ENCODE measurements at regions not wholly inside any gene's neighbourhood (a gene's known extent, or its start where the extent isn't known, plus 50 kb on each side); places are given as distances from the start of the nearest gene placed in this dataset.

DNA sequence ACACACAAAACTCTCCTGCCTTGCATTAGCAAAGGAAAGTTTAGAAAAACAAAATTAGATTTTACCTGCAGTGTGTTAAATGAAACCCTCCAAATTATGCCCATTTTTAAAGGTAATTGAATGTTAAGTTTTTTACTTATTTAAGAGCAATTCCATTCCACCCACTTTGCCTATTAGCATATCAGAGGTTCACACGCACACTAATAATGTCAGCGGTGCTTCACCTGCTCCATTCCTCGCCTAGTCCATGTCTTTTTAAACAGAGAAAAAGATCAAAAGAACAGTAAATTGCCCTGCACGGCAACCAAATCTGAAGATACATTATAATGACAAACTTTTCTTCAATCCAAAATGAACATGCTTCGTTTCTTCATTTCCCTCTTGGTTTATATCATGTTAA, 97.3 kb upstream of the LRRN1 start:
- Histone ChIP-seq H3K27me3 (replicated peaks in 1 of 4; ENCODE audit: control extremely low read depth in 1 of 4, control insufficient read depth in 3 of 4, insufficient read depth in 4 of 4, low read length in 3 of 4) (peaks cover 0 to 3% (median 0%) of the 10 kb centered on the region in 4 experiments), H3K9me3 (ENCODE audit: control extremely low read depth in 1 of 3, control insufficient read depth in 2 of 3, insufficient read depth in 1 of 3, low read length in 2 of 3) (no peaks in the 10 kb centered on the region), H3K36me3 (replicated peaks in 1 of 2; ENCODE audit: control extremely low read depth in 1 of 2, control insufficient read depth in 1 of 2, extremely low read depth in 1 of 2, insufficient read depth in 2 of 2, low read length in 1 of 2) (no peaks in the 10 kb centered on the region), H3K79me2 (ENCODE audit: control insufficient read depth, insufficient read depth, low read length) (no peaks in the 10 kb centered on the region), H3K27ac (ENCODE audit: low read length in 2 of 2) (no peak overlapping the region), H3K9ac (ENCODE audit: low read length) (no peak overlapping the region), H3K4me2 (replicated peaks; ENCODE audit: low read depth, low read length, poor library complexity, severe bottlenecking) (no peak overlapping the region), H2AFZ (ENCODE audit: insufficient read depth, low read depth, low read length, poor library complexity, severe bottlenecking) (no peak overlapping the region), H3K4me3 (ENCODE audit: control extremely low read depth in 1 of 5, extremely low read depth in 1 of 5, insufficient read depth in 1 of 5, low read depth in 2 of 5, low read length in 4 of 5) (no peak overlapping the region), H4K20me1 (ENCODE audit: control insufficient read depth, insufficient read depth, low read length, poor library complexity, severe bottlenecking) (no peaks in the 10 kb centered on the region), H3K4me1 (ENCODE audit: control insufficient read depth in 2 of 2, insufficient read depth in 2 of 2, low read length in 2 of 2) (no peaks in the 10 kb centered on the region)
- WGBS (ENCODE audit: insufficient coverage): 96% methylated on average over 3 of the region's 5 CpGs
- Mint-ChIP-seq H3K4me1 (no peaks in the 10 kb centered on the region), H3K27ac (no peak overlapping the region), H3K9me3 (ENCODE audit: insufficient read depth) (no peaks in the 10 kb centered on the region), H3K27me3 (no peaks in the 10 kb centered on the region), H3K4me3 (no peak overlapping the region)
- intact Hi-C loops (cut with micrococcal nuclease): no loop called here
- DNase-seq (no peak), ATAC-seq (ENCODE audit: low read depth) (no peak)
- ChIA-PET POLR2A (no interaction called here), CTCF (no interaction called here)
- TF ChIP-seq, protein P1, sequence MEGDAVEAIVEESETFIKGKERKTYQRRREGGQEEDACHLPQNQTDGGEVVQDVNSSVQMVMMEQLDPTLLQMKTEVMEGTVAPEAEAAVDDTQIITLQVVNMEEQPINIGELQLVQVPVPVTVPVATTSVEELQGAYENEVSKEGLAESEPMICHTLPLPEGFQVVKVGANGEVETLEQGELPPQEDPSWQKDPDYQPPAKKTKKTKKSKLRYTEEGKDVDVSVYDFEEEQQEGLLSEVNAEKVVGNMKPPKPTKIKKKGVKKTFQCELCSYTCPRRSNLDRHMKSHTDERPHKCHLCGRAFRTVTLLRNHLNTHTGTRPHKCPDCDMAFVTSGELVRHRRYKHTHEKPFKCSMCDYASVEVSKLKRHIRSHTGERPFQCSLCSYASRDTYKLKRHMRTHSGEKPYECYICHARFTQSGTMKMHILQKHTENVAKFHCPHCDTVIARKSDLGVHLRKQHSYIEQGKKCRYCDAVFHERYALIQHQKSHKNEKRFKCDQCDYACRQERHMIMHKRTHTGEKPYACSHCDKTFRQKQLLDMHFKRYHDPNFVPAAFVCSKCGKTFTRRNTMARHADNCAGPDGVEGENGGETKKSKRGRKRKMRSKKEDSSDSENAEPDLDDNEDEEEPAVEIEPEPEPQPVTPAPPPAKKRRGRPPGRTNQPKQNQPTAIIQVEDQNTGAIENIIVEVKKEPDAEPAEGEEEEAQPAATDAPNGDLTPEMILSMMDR (IDR thresholded peaks at IDR 0.05): no peak
- TF ChIP-seq EZH2 (IDR thresholded peaks at IDR 0.05; ENCODE audit: borderline replicate concordance, insufficient read depth, low read depth, low read length, poor library complexity, severe bottlenecking): no peak

DNA sequence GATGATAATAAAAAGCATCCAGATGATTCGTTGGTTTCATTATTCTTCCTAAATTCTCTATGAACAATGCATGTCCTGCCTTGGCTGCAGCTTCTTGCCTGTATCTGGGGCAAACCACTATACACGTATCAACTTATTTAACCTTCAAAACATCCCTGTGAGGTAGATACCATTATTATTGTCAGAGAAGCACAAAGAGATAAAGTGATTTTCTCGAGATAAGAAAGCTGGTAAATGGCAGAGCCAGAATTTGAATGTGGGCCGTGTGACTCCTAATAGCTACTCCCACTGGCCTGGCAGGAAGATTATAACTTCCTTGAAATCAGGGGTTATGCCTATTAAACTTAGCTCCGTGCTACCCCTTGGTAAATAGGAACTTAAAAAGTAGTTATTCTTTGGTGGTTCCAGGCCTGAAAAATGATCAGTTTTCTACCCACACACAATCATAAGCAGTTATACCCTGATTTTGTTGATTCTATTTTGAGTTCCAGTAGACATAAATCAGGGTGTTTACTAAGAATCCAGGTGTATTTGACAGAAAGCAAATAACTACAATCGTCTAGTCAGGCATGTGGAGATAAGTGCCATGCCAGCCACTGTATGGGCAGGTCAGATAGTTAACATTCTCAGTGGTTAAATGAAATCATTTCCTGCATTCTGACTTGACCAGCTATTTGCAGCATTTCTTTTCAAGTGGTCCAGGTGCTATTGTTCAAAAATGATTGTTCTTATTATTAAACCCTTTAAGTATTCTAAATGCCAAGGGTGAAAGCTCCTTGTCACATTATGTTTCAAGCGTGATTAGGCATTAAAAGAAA, 99.2 kb upstream of the LRRN1 start:
- H3K9me3 Mint-ChIP-seq (ENCODE audit: insufficient read depth): no peaks in the 10 kb centered on the region
- intact Hi-C loops (cut with micrococcal nuclease): no loop called here
- no peak overlapping the region for H3K4me2 ChIP-seq (replicated peaks; ENCODE audit: low read depth, low read length, poor library complexity, severe bottlenecking)
- no peaks in the 10 kb centered on the region for H3K4me1 Mint-ChIP-seq
- H3K4me3 ChIP-seq (ENCODE audit: control extremely low read depth in 1 of 5, extremely low read depth in 1 of 5, insufficient read depth in 1 of 5, low read depth in 2 of 5, low read length in 4 of 5): no peak overlapping the region
- no peaks in the 10 kb centered on the region for H3K27me3 Mint-ChIP-seq
- H3K4me1 ChIP-seq (ENCODE audit: control insufficient read depth in 2 of 2, insufficient read depth in 2 of 2, low read length in 2 of 2): no peaks in the 10 kb centered on the region
- WGBS (ENCODE audit: insufficient coverage): 90% methylated on average over 3 of the region's 7 CpGs
- no peak for DNase-seq
- POLR2A ChIA-PET: no interaction called here
- CTCF ChIA-PET: no interaction called here
- no peak for ATAC-seq (ENCODE audit: low read depth)
- H3K27ac Mint-ChIP-seq: no peak overlapping the region
- H3K79me2 ChIP-seq (ENCODE audit: control insufficient read depth, insufficient read depth, low read length): no peaks in the 10 kb centered on the region
- H3K36me3 ChIP-seq (replicated peaks in 1 of 2; ENCODE audit: control extremely low read depth in 1 of 2, control insufficient read depth in 1 of 2, extremely low read depth in 1 of 2, insufficient read depth in 2 of 2, low read length in 1 of 2): no peaks in the 10 kb centered on the region
- H3K9ac ChIP-seq (ENCODE audit: low read length): no peak overlapping the region
- no peaks in the 10 kb centered on the region for H3K9me3 ChIP-seq (ENCODE audit: control extremely low read depth in 1 of 3, control insufficient read depth in 2 of 3, insufficient read depth in 1 of 3, low read length in 2 of 3)
- H3K27ac ChIP-seq (ENCODE audit: low read length in 2 of 2): no peak overlapping the region
- no peak overlapping the region for H3K4me3 Mint-ChIP-seq
- H2AFZ ChIP-seq (ENCODE audit: insufficient read depth, low read depth, low read length, poor library complexity, severe bottlenecking): no peak overlapping the region
- no peaks in the 10 kb centered on the region for H4K20me1 ChIP-seq (ENCODE audit: control insufficient read depth, insufficient read depth, low read length, poor library complexity, severe bottlenecking)
- H3K27me3 ChIP-seq (replicated peaks in 1 of 4; ENCODE audit: control extremely low read depth in 1 of 4, control insufficient read depth in 3 of 4, insufficient read depth in 4 of 4, low read length in 3 of 4): peaks cover 0 to 3% (median 0%) of the 10 kb centered on the region in 4 experiments
- TF ChIP-seq, protein P1 (IDR thresholded peaks at IDR 0.05): no peak
- TF ChIP-seq EZH2 (IDR thresholded peaks at IDR 0.05; ENCODE audit: borderline replicate concordance, insufficient read depth, low read depth, low read length, poor library complexity, severe bottlenecking): no peak

Measured in B cell (primary cell).